HG02981 (cell line): ENCODE measurements at regions not wholly inside any gene's neighbourhood (a gene's known extent, or its start where the extent isn't known, plus 50 kb on each side); places are given as distances from the start of the nearest gene placed in this dataset.
A peak's percentile ranks its signal among the peaks of the same experiment; 100 is the strongest.

ENCODE experiments used
- ATAC-seq: cut with Tn5 transposase; IDR thresholded peaks from one replicate; pipeline ENCODE4 v1.9.1; 2021; ENCODE audit warnings: mild to moderate bottlenecking, moderate library complexity; ENCODE audit not compliant: unreplicated experiment

DNA sequence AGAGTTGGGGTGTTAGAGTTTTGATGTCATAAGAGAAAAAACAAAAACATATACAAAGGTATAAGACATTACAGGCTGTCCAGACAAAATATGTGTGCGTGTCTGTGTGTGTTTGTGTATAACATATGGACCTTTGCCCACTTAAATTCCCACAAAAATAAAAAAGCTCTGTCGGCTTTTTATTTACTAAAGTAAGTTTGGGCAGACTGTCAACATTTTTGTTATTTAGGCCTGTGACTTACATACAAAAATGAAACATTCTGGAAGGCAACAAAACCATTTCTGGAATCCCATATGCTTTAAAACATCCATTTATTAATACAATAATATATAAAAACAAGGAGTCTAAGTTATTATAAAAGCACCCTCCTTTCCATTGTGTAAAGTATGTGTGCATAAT, 960.1 kb upstream of the FAT3 start:
- no peak for ATAC-seq

DNA sequence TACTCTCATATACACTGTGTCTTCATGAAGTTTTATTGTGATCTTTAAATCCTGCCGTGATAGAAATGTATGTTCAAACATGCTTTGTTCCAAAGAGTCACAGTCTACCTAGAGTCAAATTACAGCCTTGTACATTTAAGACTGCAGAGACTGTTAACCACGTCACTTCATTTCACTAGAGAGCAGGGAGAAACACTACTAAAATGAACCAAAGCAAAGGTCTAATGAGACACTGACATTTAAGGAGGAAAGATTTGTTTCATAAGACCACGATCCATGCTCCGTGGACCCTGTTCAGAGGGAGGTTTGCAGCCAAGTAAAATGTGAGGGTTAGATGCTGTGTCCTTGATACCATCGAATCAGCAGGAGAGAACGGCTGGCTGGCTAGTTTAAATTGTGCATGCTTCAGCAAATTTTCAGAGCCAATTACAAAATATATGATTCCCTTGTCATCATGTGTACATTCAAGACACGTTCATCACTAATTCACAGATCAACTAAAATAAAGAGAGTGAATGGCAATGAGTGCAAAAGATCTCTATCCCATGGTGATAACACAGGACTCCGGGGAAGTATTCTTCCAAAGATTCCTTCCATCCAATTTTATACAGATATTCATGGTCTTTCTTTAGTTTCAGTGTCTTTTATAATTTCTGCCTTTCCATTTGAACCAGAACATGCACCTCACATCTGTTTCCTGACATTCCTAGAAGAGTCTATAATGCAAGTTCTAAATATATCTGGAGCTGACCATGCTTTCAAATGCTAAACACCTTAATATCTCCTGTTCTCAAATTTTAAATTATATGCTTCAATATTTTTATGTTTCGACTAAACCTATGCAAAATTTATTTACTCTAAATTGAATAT, 960.9 kb upstream of the FAT3 start:
- no peak for ATAC-seq

DNA sequence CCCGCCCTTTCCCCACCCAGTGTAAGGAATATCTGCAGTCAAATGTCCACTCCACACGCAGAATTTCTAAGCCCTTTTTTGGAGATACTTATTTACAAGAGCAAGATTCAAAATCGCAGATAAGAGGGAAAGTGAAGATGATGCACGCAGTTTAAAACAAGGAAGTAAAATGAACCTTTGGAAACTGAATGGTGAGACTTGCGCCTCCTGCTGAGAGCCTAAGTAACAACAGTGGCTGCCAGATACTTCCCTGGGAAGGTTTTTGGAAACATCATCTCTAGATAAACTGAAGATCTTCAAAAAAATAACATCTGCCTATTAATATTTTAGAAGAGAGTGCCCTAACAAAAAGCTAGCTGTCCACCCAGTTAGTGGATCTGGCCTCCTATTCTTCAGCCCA, 963.1 kb upstream of the FAT3 start:
- ATAC-seq: no peak

DNA sequence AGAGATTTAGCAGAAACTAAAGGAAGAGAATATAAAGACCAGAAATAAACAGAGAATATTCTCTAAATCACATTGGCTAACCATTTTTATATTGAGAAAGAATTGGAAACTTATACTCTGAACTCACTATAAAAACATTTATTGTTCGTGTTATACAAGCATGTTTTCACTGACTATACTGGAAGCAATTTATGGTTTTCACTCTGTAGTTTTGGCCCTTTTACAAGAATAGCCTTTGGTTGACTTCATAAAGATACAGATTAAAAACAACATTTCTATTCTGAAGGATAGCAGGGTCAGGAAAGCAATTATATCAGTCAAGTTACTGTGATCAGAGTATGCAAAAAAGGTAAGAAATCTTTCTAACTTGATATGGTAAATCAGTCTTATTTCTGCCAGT, 965.7 kb upstream of the FAT3 start:
- no peak for ATAC-seq

DNA sequence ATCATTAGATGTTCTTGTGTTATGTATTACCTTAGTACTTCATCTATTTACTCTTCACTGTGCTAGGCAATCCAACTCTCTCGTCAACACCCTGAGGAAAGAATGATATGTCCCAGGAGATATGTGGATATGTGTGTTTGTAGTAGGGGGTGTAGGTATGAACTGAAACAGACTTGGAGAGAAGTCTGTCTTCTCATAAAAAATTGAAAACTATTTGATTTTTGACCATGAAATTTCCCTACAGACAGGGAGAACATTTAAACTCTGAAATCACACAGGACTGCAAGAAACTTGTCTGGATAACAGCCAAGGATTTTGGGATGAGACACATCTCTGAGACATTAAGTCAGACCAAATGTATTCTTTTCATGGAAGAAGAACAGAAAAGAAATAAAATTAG, 967.0 kb upstream of the FAT3 start:
- no peak for ATAC-seq

DNA sequence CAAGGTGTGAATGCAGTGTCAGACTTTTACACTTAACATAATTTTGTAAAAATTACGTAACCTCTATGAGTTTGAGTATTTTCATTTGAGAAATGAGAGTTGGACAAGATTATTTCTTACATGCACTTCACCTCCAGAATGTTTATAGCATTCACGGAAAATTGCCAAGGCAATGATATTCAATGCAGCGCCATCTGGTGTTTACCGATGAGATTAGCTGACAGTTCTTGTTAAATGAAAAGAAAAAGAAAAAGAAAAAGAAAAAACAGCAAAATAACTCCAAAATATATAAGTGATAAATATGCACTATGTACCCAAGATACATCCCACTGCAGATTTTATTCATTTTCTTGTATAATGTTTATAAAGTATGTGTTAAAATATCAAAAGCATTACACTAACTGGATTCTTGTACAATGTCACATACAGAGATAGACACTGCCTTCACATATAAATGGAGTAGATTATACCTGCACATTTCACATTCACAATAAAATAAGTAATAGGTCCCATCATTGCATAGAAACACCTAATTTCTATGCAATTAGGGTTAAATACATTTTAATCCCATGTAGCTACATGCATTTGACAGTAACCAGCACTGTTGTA, 976.3 kb upstream of the FAT3 start:
- ATAC-seq: peak; percentile 72

DNA sequence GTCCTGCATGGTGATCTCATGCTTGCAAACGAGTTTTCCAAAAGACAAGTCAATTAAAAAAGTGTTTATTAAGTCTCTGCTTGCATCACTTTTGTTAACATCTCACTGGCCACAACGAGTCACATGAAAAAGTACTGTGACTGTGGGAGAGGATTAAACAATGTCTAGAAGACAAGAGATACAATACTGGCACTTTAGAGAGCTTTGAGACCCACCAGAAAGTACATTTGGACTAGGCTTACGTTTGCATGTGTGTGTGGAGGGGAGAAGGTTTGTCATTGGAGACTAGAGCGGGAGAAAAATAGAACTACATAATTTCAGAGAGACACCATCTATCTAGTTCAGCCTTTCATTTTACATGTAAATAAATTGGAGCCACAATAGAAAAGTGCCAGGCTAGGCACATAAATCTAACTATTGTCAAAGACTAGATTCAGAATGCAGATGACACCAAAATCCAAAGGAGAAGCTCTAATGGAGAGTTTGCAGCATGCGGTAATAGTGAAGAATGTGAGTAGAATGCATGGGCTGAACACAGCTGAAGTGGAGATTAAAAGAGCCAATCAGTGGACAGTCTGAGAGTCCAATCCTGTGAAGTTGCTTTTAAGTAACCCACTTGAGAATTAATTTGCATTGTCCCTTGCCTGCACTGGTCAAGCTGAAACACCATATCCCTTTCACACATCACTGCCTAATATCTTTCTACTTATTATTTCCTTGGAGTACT, 977.4 kb upstream of the FAT3 start:
- ATAC-seq: no peak

DNA sequence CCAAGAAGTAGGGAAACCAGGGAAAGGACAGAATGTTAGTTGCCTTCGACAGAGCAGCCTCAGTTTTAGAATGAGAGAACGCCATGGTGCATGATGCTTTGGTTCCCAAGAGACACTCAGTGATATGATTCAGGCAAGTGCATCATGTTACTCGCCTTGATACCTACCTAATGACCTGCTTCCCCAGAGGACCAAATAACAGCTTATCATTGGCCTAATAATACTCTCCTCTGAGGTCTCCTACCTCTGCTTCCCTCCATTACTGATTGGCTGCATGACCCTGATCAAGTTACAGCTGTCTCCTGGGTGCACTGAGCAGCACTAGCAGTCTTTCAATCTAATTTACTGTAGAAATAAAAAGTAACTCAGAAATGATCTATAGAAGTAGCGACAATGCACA, 979.7 kb upstream of the FAT3 start:
- ATAC-seq: no peak

DNA sequence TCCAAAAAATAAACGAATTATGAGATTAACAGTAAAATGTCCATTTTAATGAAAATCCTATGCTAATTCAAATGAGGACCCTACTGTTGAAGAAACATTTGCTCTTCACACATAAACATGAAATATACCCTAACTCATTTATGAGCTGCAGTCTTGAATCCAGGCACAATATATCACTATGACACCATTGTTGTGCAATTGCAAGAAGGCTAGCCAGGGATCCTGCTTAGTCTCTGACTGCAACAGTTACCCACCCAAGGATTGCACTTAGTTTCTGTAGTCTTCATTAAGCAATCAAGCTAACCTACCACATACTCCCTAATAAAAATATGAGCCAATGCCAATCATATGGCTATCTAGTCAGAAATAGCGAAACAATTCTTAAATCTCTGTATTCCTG, 981.0 kb upstream of the FAT3 start:
- ATAC-seq: no peak

DNA sequence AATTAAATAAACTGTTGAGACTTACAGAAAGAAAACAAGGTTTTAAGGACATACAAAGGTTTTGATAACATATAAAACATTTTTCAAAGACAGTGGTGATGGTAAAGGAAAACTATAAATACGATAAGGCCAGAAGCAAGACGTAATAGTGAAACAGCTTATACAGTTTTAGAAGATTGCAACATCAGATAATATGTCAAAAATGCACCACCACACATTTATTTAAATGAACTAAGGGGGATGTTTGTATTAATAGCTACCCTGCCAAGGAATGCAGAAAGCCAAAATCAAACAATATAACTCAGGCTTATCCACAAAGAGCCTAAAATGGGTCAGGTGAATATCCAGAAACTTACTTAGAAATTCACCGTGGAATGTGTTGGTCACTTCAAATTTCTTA, 981.6 kb upstream of the FAT3 start:
- no peak for ATAC-seq

DNA sequence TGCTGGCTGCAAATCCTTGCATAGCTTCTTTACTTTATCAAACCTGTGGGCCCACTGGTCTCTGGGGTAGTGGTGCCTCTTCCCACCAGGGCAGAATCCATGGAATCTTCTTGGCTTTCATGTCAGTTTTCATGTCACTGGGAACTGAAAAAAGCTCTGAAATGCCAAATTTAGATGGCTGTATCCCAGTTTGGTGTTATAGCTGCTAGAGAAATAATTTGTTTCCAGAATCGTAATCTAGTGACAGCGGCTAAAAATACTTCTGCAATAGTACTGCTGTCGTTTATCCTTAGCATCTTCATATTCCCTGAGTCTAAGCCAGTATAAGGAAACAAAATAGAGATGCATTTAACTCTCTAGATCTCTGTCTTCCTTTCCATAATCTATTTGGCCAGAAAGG, 983.4 kb upstream of the FAT3 start:
- no peak for ATAC-seq

DNA sequence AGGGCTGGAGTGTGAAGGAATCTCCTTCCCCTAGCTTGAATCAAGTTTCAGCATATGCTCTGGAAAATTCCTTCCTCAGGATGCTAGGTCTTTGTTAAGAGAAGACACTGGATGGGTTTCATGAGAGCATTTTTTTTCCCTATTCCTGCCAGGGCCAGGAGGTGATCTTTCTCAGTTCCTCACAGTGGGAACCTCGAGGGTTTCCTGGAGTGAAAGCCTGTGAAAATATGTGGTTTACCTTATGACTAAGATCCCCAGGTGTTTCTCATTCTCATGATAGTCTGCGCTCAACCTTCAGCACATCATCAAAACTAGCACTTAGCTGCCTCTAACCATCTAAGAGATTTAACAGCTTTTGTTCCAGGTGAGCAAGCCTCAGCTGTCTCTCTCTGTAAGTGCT, 985.3 kb upstream of the FAT3 start:
- ATAC-seq: no peak

DNA sequence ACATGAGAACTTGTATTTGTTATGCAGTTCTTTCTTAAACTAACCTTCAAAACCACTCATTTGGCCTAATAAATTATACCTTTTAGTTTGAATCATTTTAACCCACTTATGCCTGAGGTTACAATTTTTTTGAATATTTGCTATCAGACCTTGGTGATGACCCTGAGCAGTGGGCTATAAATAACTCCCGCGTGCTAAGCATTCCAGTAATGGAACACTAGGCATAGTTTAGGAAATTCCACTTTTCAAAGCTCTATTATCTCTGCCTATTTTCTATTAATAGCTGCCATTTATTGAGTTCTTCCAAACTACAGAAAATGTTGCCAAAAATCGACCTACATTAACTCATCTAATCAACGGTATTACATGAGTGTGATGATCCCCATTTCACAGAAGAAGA, 993.4 kb upstream of the FAT3 start:
- no peak for ATAC-seq

DNA sequence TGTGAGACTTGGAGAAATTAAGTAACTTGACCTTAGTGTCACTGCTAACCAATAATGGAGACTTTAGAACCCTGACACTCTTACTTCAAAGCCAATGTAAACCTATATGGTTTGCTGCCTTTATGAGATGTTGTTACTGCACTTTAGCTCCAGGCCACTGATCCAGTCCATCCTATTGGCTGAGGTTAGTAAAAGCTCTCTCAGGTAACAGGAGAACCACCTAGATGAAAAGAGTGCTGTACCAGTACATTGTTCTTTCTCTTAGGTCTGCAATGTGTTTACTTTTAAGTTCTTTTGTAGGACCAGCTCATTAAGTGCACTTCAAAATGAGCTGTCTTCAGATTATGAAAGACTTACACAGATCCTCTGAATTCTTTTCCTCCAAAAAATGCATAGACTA, 994.0 kb upstream of the FAT3 start:
- no peak for ATAC-seq

DNA sequence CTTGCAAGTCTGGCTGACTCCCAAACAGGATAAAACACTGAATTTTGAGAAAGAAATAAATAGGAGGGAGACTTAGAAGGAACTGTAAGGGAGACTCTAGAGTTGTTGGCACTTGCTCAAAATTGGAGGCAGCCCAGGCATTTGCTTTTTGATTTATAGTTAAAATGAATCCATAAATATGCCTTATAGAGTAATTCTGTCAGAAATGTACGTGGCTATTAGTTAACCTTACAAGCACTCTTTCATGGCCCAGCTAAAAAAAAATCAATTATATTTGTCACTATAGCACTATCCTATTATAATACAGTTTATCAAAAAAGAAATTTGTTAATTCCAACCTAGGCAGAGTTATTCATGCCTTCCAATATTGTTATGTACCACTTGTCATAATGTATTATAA, 1000.0 kb upstream of the CHORDC1 start:
- ATAC-seq: no peak

DNA sequence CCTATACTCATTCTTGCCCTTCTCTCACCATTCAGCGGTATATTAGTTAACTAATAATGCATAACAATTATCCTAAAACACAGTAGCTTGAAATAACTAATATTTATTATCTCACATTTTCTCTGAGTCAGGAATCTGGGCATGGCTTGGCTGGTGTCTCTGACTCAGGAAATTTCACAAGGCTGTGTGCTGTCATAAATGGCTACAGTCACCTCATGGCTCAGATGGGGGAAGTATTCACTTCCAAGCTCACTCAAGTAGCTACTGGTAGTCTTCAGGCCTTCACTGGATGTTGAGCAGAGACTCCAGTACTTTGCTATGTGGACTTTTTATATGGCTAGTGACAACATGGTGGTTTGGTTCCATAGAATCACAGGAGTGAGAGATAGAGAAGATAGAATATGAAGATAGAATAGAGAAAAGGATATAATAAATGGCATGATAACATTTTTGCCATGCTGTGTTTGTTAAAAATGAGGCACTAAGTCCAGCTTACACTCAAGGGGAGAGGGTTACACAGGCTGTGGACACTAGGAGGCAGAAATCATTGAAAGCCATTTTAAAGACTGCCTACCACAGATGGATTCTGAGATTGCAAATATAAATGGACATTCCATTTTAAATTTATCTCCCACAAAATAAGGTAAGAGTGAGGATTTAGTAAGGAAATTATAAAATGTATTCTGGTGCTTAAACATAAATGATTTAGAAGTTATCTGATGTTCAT, 997.8 kb upstream of the CHORDC1 start:
- ATAC-seq: no peak

DNA sequence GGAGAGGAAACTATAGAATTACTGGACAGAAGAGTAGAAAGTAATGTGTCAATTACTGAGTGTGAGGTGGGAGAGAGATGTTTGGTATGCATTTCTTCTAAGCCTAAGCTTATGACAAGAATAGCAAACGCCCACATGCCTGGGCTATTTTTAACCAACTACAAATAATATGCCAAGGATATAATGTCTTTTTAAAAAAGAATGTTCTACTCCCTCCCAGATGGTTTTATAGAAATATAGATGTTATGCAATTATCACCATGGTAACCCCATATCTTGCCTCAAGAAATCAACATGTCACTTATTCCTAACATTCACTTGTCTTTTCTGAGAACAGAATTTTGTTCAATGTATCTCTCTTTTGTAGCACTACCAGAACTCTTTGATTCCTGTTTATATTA, 996.7 kb upstream of the CHORDC1 start:
- no peak for ATAC-seq

DNA sequence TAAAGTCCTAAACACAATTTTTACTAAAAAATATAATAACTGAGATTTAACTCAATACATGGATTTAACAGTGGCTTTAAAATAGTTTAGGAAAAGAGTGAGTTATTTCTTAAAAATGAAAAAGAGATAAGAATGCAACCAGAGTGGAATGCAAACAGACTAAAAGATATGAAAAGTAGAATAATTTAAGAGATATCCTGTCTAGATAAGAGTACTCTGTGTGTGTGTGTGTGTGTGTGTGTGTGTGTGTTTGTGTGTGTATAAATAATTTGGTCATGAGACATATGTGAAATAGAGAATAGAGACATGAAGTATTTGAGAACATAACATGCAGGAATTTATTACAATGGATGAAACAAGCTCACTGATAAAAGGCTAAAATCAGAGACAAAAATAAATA, 986.9 kb upstream of the CHORDC1 start:
- ATAC-seq: no peak

DNA sequence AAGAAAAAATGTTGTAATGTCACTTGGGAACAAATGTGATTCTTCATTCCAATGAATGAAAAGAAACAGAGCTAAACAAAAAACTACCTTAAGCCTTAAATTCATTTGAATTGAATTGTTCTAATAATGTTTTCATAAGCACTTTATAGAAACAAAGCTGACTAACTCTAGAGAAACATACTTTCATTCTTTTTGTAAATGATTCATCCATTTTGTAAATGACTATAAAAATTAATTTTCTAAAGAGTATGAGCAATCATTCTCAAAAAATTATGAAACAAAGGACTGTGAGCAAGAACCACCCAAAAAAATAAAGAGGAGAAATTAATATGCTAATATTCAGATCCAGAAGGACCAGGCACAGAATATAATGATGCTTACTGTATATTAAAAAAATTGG, 986.5 kb upstream of the CHORDC1 start:
- ATAC-seq: no peak

DNA sequence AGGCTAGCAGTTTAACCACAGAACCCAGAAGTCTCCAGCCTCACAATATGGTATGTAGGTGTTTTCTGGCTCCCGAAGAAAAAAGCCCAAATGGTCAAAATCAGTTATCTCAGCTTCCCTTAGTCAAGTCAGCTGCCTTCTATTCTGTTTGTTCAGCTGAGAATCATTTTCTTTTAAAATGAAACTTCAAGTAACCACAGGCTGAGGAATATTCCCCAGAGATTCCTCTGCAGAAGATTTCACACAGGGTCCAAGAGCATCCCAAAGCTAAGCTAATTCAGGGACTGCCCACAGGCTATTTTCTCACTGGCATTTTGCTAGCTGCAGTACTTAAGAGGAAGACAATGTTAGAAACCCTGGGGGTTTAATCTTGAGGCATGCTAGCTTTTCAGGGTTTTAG, 977.0 kb upstream of the CHORDC1 start:
- no peak for ATAC-seq

DNA sequence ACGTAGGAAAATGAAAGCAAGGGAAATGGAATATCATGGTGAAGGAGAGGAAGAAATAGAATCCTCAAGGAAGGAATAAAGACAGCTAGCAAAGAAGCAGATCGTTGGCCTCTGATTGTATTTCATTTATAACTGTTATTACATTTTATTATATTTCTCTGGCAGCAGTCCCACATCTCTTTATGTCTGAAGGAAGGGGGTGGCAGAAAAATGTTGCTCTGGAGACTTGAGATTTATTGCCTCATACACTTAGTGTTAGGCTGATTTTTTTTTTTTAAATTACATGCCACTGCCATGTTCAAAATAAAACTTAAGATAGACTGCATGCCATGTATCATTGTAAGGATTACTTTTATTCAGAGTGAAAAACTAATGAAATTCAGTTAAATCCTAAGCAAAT, 971.7 kb upstream of the CHORDC1 start:
- ATAC-seq: no peak
